ENCODE measurements at regions not wholly inside any gene's neighbourhood (a gene's known extent, or its start where the extent isn't known, plus 50 kb on each side); places are given as distances from the start of the nearest gene placed in this dataset.

DNA sequence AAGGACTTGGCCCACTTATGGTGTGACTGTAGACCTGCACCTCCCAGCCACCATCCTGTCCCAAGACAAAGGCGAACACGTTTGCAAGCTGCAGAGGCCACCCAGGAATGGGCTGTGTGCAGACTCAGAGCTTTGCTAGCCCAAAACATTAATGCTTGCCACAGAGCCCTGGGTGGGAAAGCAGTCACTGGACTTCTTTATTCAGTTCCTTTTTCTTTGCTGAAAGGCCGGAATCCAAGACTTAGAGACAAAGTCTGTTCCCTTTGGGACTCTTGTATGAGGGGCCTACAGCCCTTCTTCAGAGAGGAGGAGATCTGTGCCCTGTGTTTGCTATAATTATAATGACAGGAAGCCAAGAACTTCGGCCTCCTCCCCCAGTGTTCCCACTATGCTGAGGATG, 167.8 kb downstream of the DLEU7 start:
- H3F3A ChIP-seq (ENCODE audit: insufficient read depth): no peaks in the 10 kb centered on the region
- no peak for TF ChIP-seq EZH2phosphoT487 (conservative IDR thresholded peaks at IDR 0.05; ENCODE audit: low read length)
- TF ChIP-seq, protein P1, sequence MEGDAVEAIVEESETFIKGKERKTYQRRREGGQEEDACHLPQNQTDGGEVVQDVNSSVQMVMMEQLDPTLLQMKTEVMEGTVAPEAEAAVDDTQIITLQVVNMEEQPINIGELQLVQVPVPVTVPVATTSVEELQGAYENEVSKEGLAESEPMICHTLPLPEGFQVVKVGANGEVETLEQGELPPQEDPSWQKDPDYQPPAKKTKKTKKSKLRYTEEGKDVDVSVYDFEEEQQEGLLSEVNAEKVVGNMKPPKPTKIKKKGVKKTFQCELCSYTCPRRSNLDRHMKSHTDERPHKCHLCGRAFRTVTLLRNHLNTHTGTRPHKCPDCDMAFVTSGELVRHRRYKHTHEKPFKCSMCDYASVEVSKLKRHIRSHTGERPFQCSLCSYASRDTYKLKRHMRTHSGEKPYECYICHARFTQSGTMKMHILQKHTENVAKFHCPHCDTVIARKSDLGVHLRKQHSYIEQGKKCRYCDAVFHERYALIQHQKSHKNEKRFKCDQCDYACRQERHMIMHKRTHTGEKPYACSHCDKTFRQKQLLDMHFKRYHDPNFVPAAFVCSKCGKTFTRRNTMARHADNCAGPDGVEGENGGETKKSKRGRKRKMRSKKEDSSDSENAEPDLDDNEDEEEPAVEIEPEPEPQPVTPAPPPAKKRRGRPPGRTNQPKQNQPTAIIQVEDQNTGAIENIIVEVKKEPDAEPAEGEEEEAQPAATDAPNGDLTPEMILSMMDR (IDR thresholded peaks at IDR 0.05; ENCODE audit: insufficient read depth, low read length, poor library complexity, severe bottlenecking): no peak

DNA sequence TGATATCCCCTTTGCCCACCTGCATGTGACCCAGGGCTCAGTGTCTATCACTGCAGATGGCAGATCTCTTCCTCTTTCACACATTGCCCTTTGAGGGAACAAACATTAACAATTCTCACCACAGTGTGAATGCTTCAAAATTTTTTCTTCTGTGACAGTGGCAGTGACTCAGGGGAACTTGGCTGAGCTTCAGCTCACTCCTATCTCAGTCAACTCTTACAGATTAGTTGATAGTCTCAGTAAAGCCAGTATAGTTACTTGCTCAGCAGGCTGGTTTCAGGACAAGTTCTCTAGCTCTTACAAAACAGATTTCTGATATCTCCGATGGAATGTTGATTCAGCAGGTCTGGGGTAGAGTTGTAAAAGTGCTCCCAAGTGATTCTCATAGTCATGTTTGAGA, 166.9 kb downstream of the DLEU7 start:
- Histone ChIP-seq H3K9me2 (replicated peaks; ENCODE audit: insufficient read depth, low read length) (no peaks in the 10 kb centered on the region), H3K9ac (ENCODE audit: low read length) (no peak overlapping the region), H3K27me3 (ENCODE audit: low read length) (no peaks in the 10 kb centered on the region), H3K4me3 (ENCODE audit: insufficient read depth, low read length, poor library complexity, severe bottlenecking) (no peak overlapping the region), H3F3A (ENCODE audit: insufficient read depth) (no peaks in the 10 kb centered on the region), H3K79me2 (ENCODE audit: insufficient read depth, low read length) (no peaks in the 10 kb centered on the region), H3K36me3 (ENCODE audit: low read length) (no peaks in the 10 kb centered on the region), H2AFZ (ENCODE audit: low read depth, low read length, severe bottlenecking) (no peak overlapping the region), H4K20me1 (ENCODE audit: low read depth, low read length) (no peaks in the 10 kb centered on the region), H3K4me2 (ENCODE audit: low read depth, low read length, poor library complexity, severe bottlenecking) (no peak overlapping the region), H3K27ac (ENCODE audit: low read depth, low read length) (no peak overlapping the region), H3K9me3 (ENCODE audit: insufficient read depth, low read length) (no peaks in the 10 kb centered on the region)
- TF ChIP-seq, protein P1 (IDR thresholded peaks at IDR 0.05; ENCODE audit: insufficient read depth, low read length, poor library complexity, severe bottlenecking): no peak
- TF ChIP-seq EZH2phosphoT487 (conservative IDR thresholded peaks at IDR 0.05; ENCODE audit: low read length): no peak

More for the DNA sequence above, 167.8 kb downstream of the DLEU7 start:
- H3K9ac ChIP-seq (ENCODE audit: low read length): no peak overlapping the region
- H3K4me3 ChIP-seq (ENCODE audit: insufficient read depth, low read length, poor library complexity, severe bottlenecking): no peak overlapping the region
- H4K20me1 ChIP-seq (ENCODE audit: low read depth, low read length): no peaks in the 10 kb centered on the region
- no peaks in the 10 kb centered on the region for H3K36me3 ChIP-seq (ENCODE audit: low read length)
- no peaks in the 10 kb centered on the region for H3K9me3 ChIP-seq (ENCODE audit: insufficient read depth, low read length)
- no peak overlapping the region for H3K4me2 ChIP-seq (ENCODE audit: low read depth, low read length, poor library complexity, severe bottlenecking)
- H3K27ac ChIP-seq (ENCODE audit: low read depth, low read length): no peak overlapping the region
- no peaks in the 10 kb centered on the region for H3K79me2 ChIP-seq (ENCODE audit: insufficient read depth, low read length)
- no peaks in the 10 kb centered on the region for H3K9me2 ChIP-seq (replicated peaks; ENCODE audit: insufficient read depth, low read length)
- H3K27me3 ChIP-seq (ENCODE audit: low read length): no peaks in the 10 kb centered on the region
- H2AFZ ChIP-seq (ENCODE audit: low read depth, low read length, severe bottlenecking): no peak overlapping the region

DNA sequence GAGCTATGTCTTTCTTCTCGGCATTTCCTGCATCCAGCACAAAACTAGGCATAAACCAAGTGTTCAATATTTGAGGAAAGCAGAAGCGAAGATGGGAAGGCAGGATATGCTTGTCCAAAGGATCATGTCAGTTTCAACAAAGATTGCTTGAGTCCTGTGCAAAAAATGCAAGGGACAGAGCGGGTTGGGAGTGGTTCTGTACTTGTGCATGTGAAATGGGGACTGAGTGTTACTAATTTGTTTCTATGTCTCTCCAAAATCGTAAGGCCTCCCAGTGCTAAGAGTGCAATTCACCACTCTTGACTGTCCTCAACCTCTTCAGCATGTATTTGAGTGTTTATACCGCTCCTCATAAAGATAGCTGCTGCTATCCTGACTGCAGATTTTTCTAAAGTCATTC, 166.2 kb downstream of the DLEU7 start:
- no peak overlapping the region for H3K4me2 ChIP-seq (ENCODE audit: low read depth, low read length, poor library complexity, severe bottlenecking)
- H3F3A ChIP-seq (ENCODE audit: insufficient read depth): no peaks in the 10 kb centered on the region

More for the DNA sequence above, 166.2 kb downstream of the DLEU7 start:
- Histone ChIP-seq H3K4me3 (ENCODE audit: insufficient read depth, low read length, poor library complexity, severe bottlenecking) (no peak overlapping the region), H4K20me1 (ENCODE audit: low read depth, low read length) (no peaks in the 10 kb centered on the region), H3K27me3 (ENCODE audit: low read length) (no peaks in the 10 kb centered on the region), H3K27ac (ENCODE audit: low read depth, low read length) (no peak overlapping the region), H3K79me2 (ENCODE audit: insufficient read depth, low read length) (no peaks in the 10 kb centered on the region), H2AFZ (ENCODE audit: low read depth, low read length, severe bottlenecking) (no peak overlapping the region), H3K9me3 (ENCODE audit: insufficient read depth, low read length) (no peaks in the 10 kb centered on the region), H3K36me3 (ENCODE audit: low read length) (no peaks in the 10 kb centered on the region), H3K9me2 (replicated peaks; ENCODE audit: insufficient read depth, low read length) (no peaks in the 10 kb centered on the region), H3K9ac (ENCODE audit: low read length) (no peak overlapping the region)
- no peak for TF ChIP-seq EZH2phosphoT487 (conservative IDR thresholded peaks at IDR 0.05; ENCODE audit: low read length)
- TF ChIP-seq, protein P1 (IDR thresholded peaks at IDR 0.05; ENCODE audit: insufficient read depth, low read length, poor library complexity, severe bottlenecking): no peak

Data from SU-DHL-6 (cell line).